DOHH2 (cell line): ENCODE measurements at regions not wholly inside any gene's neighbourhood (a gene's known extent, or its start where the extent isn't known, plus 50 kb on each side); places are given as distances from the start of the nearest gene placed in this dataset.

ENCODE experiments used
- H3F3A ChIP-seq: fragments of 200-600 bp; sonication (generic), shearing (Covaris generic); 2 replicates; pipeline ENCODE4 v1.6.0; 2016; ENCODE audit warnings: antibody characterized with exemption, mild to moderate bottlenecking; ENCODE audit not compliant: control insufficient read depth, insufficient read depth
- H3K27ac ChIP-seq: fragments of 200-600 bp; sonication (generic); 2 replicates; pipeline ENCODE4 v1.5.1; 2014; ENCODE audit warnings: low read depth, mild to moderate bottlenecking, low read length, moderate library complexity
- H3K27me3 ChIP-seq: fragments of 200-600 bp; sonication (generic); 2 replicates; pipeline ENCODE4 v1.6.1; 2014; ENCODE audit warnings: mild to moderate bottlenecking, low read length, mixed read lengths; ENCODE audit not compliant: control insufficient read depth
- H3K36me3 ChIP-seq: fragments of 200-600 bp; sonication (generic); 2 replicates; pipeline ENCODE4 v1.6.1; 2014; ENCODE audit warnings: mild to moderate bottlenecking, low read length, moderate library complexity, mixed read lengths; ENCODE audit not compliant: control insufficient read depth
- H3K4me1 ChIP-seq: fragments of 200-600 bp; sonication (generic); 2 replicates; pipeline ENCODE4 v1.6.1; 2014; ENCODE audit warnings: mild to moderate bottlenecking, low read length, mixed read lengths; ENCODE audit not compliant: control insufficient read depth
- H3K4me2 ChIP-seq: fragments of 200-600 bp; sonication (generic); 2 replicates; pipeline ENCODE4 v1.6.0; 2014; ENCODE audit warnings: mild to moderate bottlenecking, low read length, moderate library complexity
- H3K4me3 ChIP-seq: fragments of 200-600 bp; sonication (generic); 2 replicates; pipeline ENCODE4 v1.5.1; 2014; ENCODE audit warnings: mild to moderate bottlenecking, low read length, mixed read lengths
- H3K79me2 ChIP-seq: fragments of 200-600 bp; sonication (generic); 2 replicates; pipeline ENCODE4 v1.6.1; 2014; ENCODE audit warnings: mild to moderate bottlenecking, low read length, mixed read lengths; ENCODE audit not compliant: control insufficient read depth
- H3K9me2 ChIP-seq: fragments of 200-600 bp; sonication (generic); replicated peaks from 2 replicates; pipeline ENCODE4 v1.6.1; 2014; ENCODE audit warnings: mild to moderate bottlenecking, low read length, mixed read lengths; ENCODE audit not compliant: control insufficient read depth
- H3K9me3 ChIP-seq: fragments of 200-600 bp; sonication (generic); 2 replicates; pipeline ENCODE4 v1.6.1; 2014; ENCODE audit warnings: antibody characterized with exemption, low read length, mixed read lengths; ENCODE audit not compliant: control insufficient read depth, insufficient read depth
- H4K20me1 ChIP-seq: fragments of 200-600 bp; sonication (generic); 2 replicates; pipeline ENCODE4 v1.6.0; 2014; ENCODE audit warnings: low read depth, mild to moderate bottlenecking, antibody characterized with exemption, low read length, moderate library complexity; ENCODE audit not compliant: control insufficient read depth, insufficient read depth
- CTCF ChIP-seq: fragments of 200-600 bp; sonication (generic); IDR thresholded peaks from one replicate; pipeline ENCODE4 v1.5.1; 2014; ENCODE audit warnings: antibody characterized with exemption, mild to moderate bottlenecking, low read depth, low read length; ENCODE audit not compliant: poor library complexity, severe bottlenecking
- EZH2phosphoT487 ChIP-seq: fragments of 200-600 bp; sonication (generic); IDR thresholded peaks from 2 replicates; pipeline ENCODE4 v1.6.1; 2017; ENCODE audit warnings: borderline replicate concordance, mild to moderate bottlenecking, antibody characterized with exemption, low read length, moderate library complexity, mixed read lengths

GRCh38 chr2:16106619-16107018 lies 166.3 kb downstream of the MYCN start:
- Histone ChIP-seq H3K9me2 (no peaks in the 10 kb centered on the region), H3K4me1 (no peaks in the 10 kb centered on the region), H3K27me3 (no peaks in the 10 kb centered on the region), H4K20me1 (no peaks in the 10 kb centered on the region), H3K4me2 (no peak overlapping the region), H3K9me3 (no peaks in the 10 kb centered on the region), H3K4me3 (no peak overlapping the region), H3K27ac (no peak overlapping the region), H3K79me2 (no peaks in the 10 kb centered on the region), H3F3A (no peaks in the 10 kb centered on the region), H3K36me3 (no peaks in the 10 kb centered on the region)
- no peak for TF ChIP-seq EZH2phosphoT487
- no peak for TF ChIP-seq CTCF

GRCh38 chr2:16105669-16106281 lies 165.4 kb downstream of the MYCN start:
- Histone ChIP-seq H3F3A (no peaks in the 10 kb centered on the region), H3K4me3 (no peak overlapping the region), H3K27me3 (no peaks in the 10 kb centered on the region), H4K20me1 (no peaks in the 10 kb centered on the region), H3K9me2 (no peaks in the 10 kb centered on the region), H3K4me2 (no peak overlapping the region), H3K36me3 (no peaks in the 10 kb centered on the region), H3K79me2 (no peaks in the 10 kb centered on the region), H3K4me1 (no peaks in the 10 kb centered on the region), H3K27ac (no peak overlapping the region), H3K9me3 (no peaks in the 10 kb centered on the region)
- TF ChIP-seq CTCF (no peak), EZH2phosphoT487 (no peak)

- no peak for TF ChIP-seq EZH2phosphoT487
- TF ChIP-seq CTCF: no peak
- Histone ChIP-seq H3K27ac (no peak overlapping the region), H3F3A (no peaks in the 10 kb centered on the region), H3K36me3 (no peaks in the 10 kb centered on the region), H3K79me2 (no peaks in the 10 kb centered on the region), H3K4me1 (no peaks in the 10 kb centered on the region), H3K9me3 (no peaks in the 10 kb centered on the region), H3K27me3 (no peaks in the 10 kb centered on the region), H3K4me2 (no peak overlapping the region), H3K4me3 (no peak overlapping the region), H4K20me1 (no peaks in the 10 kb centered on the region), H3K9me2 (no peaks in the 10 kb centered on the region)
Measured at GRCh38 chr2:16104949-16105668, 164.8 kb downstream of the MYCN start.
